H1 (cell line): ENCODE measurements at regions not wholly inside any gene's neighbourhood (a gene's known extent, or its start where the extent isn't known, plus 50 kb on each side); places are given as distances from the start of the nearest gene placed in this dataset.
A peak's percentile ranks its signal among the peaks of the same experiment; 100 is the strongest.

Experiments used
- CTCF ChIA-PET: fragments of 300-600 bp; sonication (Branson Sonifier 250); formaldehyde crosslinking; loops from one replicate; lab custom pipeline; 2021; ENCODE audit not compliant: partially characterized antibody; lab: Charles Lee
- POLR2A ChIA-PET: fragments of 300-600 bp; sonication (Branson Sonifier 250); formaldehyde crosslinking; loops from one replicate; lab custom pipeline; 2021; ENCODE audit warnings: inconsistent platforms; ENCODE audit not compliant: partially characterized antibody; lab: Charles Lee
- DNase-seq, 2 experiments: peaks; one replicate each; pipeline versions ENCODE4 v3.0.0 to v3.0.0-alpha.2; 2010 to 2022; ENCODE audit warnings: low spot score in 2 of 2, low read depth in 1 of 2, mixed read lengths in 1 of 2
- FAIRE-seq: peaks from 2 replicates; lab custom pipeline; 2011; peaks lifted over from hg19 to GRCh38; lab: Jason Lieb, UNC
- H2AFZ ChIP-seq: 2 replicates; pipeline ENCODE4 v1.8.1; 2012; ENCODE audit warnings: low read length, inconsistent platforms
- H2AK5ac ChIP-seq: 2 replicates; pipeline ENCODE4 v1.6.1; 2013; ENCODE audit warnings: low read depth, low read length
- H2BK120ac ChIP-seq: replicated peaks from 2 replicates; pipeline ENCODE3; 2013; ENCODE audit warnings: low read depth, low read length, inconsistent platforms
- H2BK12ac ChIP-seq: 2 replicates; pipeline ENCODE4 v1.6.1; 2013; ENCODE audit warnings: low read depth, low read length
- H2BK15ac ChIP-seq: 2 replicates; pipeline ENCODE4 v1.6.1; 2013; ENCODE audit warnings: low read length
- H2BK20ac ChIP-seq: 2 replicates; pipeline ENCODE4 v1.6.1; 2013; ENCODE audit warnings: low read length
- H2BK5ac ChIP-seq: 2 replicates; pipeline ENCODE4 v1.6.1; 2013; ENCODE audit warnings: low read depth, low read length
- H3K14ac ChIP-seq: 2 replicates; pipeline ENCODE4 v1.6.1; 2013; ENCODE audit warnings: inconsistent platforms; ENCODE audit not compliant: insufficient read length
- H3K18ac ChIP-seq: 2 replicates; pipeline ENCODE4 v1.6.1; 2013; ENCODE audit warnings: low read length; ENCODE audit errors: extremely low read depth
- H3K23ac ChIP-seq: 2 replicates; pipeline ENCODE4 v1.6.1; 2013; ENCODE audit warnings: inconsistent platforms; ENCODE audit not compliant: insufficient read length
- H3K23me2 ChIP-seq: 2 replicates; pipeline ENCODE4 v1.6.1; 2013; ENCODE audit warnings: low read depth, low read length
- H3K27ac ChIP-seq: 2 replicates; pipeline ENCODE4 v1.6.1; 2011; ENCODE audit warnings: low read depth, low read length, inconsistent platforms
- H3K27me3 ChIP-seq, 4 experiments: replicated peaks in 1 of 4; 1 replicate in 1 of 4; 2 replicates in 3 of 4; pipeline versions ENCODE4 v1.6.1 to v1.8.1; 2011 to 2013; ENCODE audit warnings: low read length in 3 of 4, mild to moderate bottlenecking in 3 of 4, inconsistent platforms in 2 of 4, mixed read lengths in 2 of 4, moderate library complexity in 1 of 4; ENCODE audit not compliant: control insufficient read depth in 3 of 4, insufficient read depth in 3 of 4; ENCODE audit errors: extremely low read depth in 1 of 4
- H3K36me3 ChIP-seq, 4 experiments: 2 replicates each; pipeline versions ENCODE4 v1.6.1 to v1.8.1; 2011 to 2013; ENCODE audit warnings: mild to moderate bottlenecking in 4 of 4, low read length in 3 of 4, moderate library complexity in 2 of 4, control low read depth in 1 of 4, inconsistent platforms in 1 of 4; ENCODE audit not compliant: insufficient read depth in 4 of 4, control insufficient read depth in 2 of 4
- H3K4ac ChIP-seq: replicated peaks from 2 replicates; pipeline ENCODE3; 2013; ENCODE audit warnings: low read length, low read depth, mixed read lengths, inconsistent platforms; ENCODE audit not compliant: insufficient read length
- H3K4me1 ChIP-seq, 4 experiments: replicated peaks in 1 of 4; 1 replicate in 1 of 4; 2 replicates in 3 of 4; pipeline versions ENCODE4 v1.6.1 to v1.8.1; 2011 to 2013; ENCODE audit warnings: low read length in 3 of 4, inconsistent platforms in 2 of 4, mixed read lengths in 1 of 4; ENCODE audit not compliant: insufficient read depth in 4 of 4, control insufficient read depth in 3 of 4
- H3K4me2 ChIP-seq, 2 experiments: 2 replicates each; pipeline versions ENCODE4 v1.6.1 to v1.8.1; 2011 to 2013; ENCODE audit warnings: low read depth in 2 of 2, low read length in 2 of 2, control low read depth in 1 of 2, inconsistent platforms in 1 of 2, mild to moderate bottlenecking in 1 of 2; ENCODE audit not compliant: insufficient read depth in 1 of 2
- H3K4me3 ChIP-seq, 4 experiments: fragments of 200-600, 300-600 bp in 1 of 4; sonication (generic), shearing (Covaris generic), sonication (Bioruptor Twin) in 1 of 4; 2 replicates each; pipeline versions ENCODE4 v1.5.1 to v1.8.1; 2011 to 2016; ENCODE audit warnings: low read length in 4 of 4, low read depth in 3 of 4, control low read depth in 2 of 4, inconsistent platforms in 2 of 4, mild to moderate bottlenecking in 2 of 4, mixed read lengths in 1 of 4, moderate library complexity in 1 of 4; ENCODE audit not compliant: insufficient read depth in 2 of 4; ENCODE audit errors: extremely low read depth in 1 of 4
- H3K56ac ChIP-seq: replicated peaks from 2 replicates; pipeline ENCODE3; 2013; ENCODE audit warnings: low read depth, mild to moderate bottlenecking, mixed read lengths, low read length, inconsistent platforms; ENCODE audit not compliant: insufficient read length
- H3K79me1 ChIP-seq: 2 replicates; pipeline ENCODE4 v1.6.1; 2013; ENCODE audit warnings: low read depth, low read length, control low read depth
- H3K79me2 ChIP-seq, 2 experiments: 2 replicates each; pipeline versions ENCODE4 v1.6.1 to v1.8.1; 2012 to 2013; ENCODE audit warnings: low read length in 2 of 2, mild to moderate bottlenecking in 2 of 2, inconsistent platforms in 1 of 2; ENCODE audit not compliant: insufficient read depth in 2 of 2, control insufficient read depth in 1 of 2
- H3K9ac ChIP-seq, 4 experiments: replicated peaks in 1 of 4; 1 replicate in 1 of 4; 2 replicates in 3 of 4; pipeline versions ENCODE4 v1.6.1 to v1.8.1; 2011 to 2013; ENCODE audit warnings: low read depth in 3 of 4, low read length in 3 of 4, control low read depth in 2 of 4, mild to moderate bottlenecking in 2 of 4, moderate library complexity in 2 of 4, inconsistent platforms in 1 of 4; ENCODE audit errors: extremely low read depth in 1 of 4
- H3K9me3 ChIP-seq, 2 experiments: 2 replicates each; pipeline versions ENCODE4 v1.6.1 to v1.8.1; 2012 to 2013; ENCODE audit warnings: mild to moderate bottlenecking in 2 of 2, moderate library complexity in 2 of 2, control low read depth in 1 of 2, inconsistent platforms in 1 of 2, low read depth in 1 of 2, low read length in 1 of 2, mixed read lengths in 1 of 2; ENCODE audit not compliant: insufficient read depth in 2 of 2
- H4K20me1 ChIP-seq, 2 experiments: replicated peaks in 1 of 2; 2 replicates each; pipeline versions ENCODE3 to v1.8.1; 2011 to 2013; ENCODE audit warnings: inconsistent platforms in 2 of 2, low read length in 2 of 2, mild to moderate bottlenecking in 1 of 2; ENCODE audit not compliant: insufficient read depth in 2 of 2, control insufficient read depth in 1 of 2
- H4K5ac ChIP-seq: 2 replicates; pipeline ENCODE4 v1.6.1; 2013; ENCODE audit warnings: low read length, low read depth, mixed read lengths, inconsistent platforms; ENCODE audit not compliant: insufficient read length
- H4K8ac ChIP-seq: 2 replicates; pipeline ENCODE4 v1.8.0; 2013; ENCODE audit warnings: mild to moderate bottlenecking, moderate library complexity, low read length, inconsistent platforms; ENCODE audit not compliant: insufficient read depth; ENCODE audit errors: extremely low read depth
- H4K91ac ChIP-seq: replicated peaks from 2 replicates; pipeline ENCODE3; 2013; ENCODE audit warnings: low read length, mixed read lengths, inconsistent platforms; ENCODE audit not compliant: insufficient read length
- CBX8 ChIP-seq: fragments of 300-800, 300-1000 bp; sonication (generic); IDR thresholded peaks from 2 replicates; pipeline ENCODE4 v1.7.1; 2016; ENCODE audit warnings: low read depth, low read length, borderline replicate concordance
- CTBP2 ChIP-seq: IDR thresholded peaks from 2 replicates; pipeline ENCODE4 v1.7.0; 2011; ENCODE audit warnings: borderline replicate concordance, mild to moderate bottlenecking, moderate library complexity, mixed read lengths, low read length; ENCODE audit not compliant: insufficient read depth, insufficient read length
- JUN ChIP-seq: IDR thresholded peaks from 2 replicates; pipeline ENCODE4 v1.6.1; 2011; ENCODE audit warnings: low read depth, mild to moderate bottlenecking, improper control_type of control experiment, low read length
- JUND ChIP-seq: IDR thresholded peaks from 2 replicates; pipeline ENCODE4 v1.6.1; 2011; ENCODE audit warnings: mild to moderate bottlenecking, improper control_type of control experiment, low read length
- RAD21 ChIP-seq, 2 experiments: IDR thresholded peaks in 1 of 2; conservative IDR thresholded peaks in 1 of 2; 2 replicates each; pipeline ENCODE4 v1.6.1; 2011; ENCODE audit warnings: low read depth in 2 of 2, low read length in 2 of 2, improper control_type of control experiment in 1 of 2, inconsistent platforms in 1 of 2, mild to moderate bottlenecking in 1 of 2, moderate library complexity in 1 of 2
- SIRT6 ChIP-seq: IDR thresholded peaks from one replicate; pipeline ENCODE4 v1.7.1; 2012; ENCODE audit warnings: low read length, inconsistent platforms
- SRF ChIP-seq: IDR thresholded peaks from 2 replicates; pipeline ENCODE4 v1.6.1; 2011; ENCODE audit warnings: mild to moderate bottlenecking, low read depth, low read length, moderate library complexity
- SUZ12 ChIP-seq: fragments of 200-600 bp; sonication (generic); IDR thresholded peaks from 2 replicates; pipeline ENCODE4 v1.6.1; 2012; ENCODE audit warnings: mild to moderate bottlenecking, inconsistent platforms, low read length, moderate library complexity, mixed read lengths
- TAF1 ChIP-seq: IDR thresholded peaks from 2 replicates; pipeline ENCODE4 v1.6.1; 2011; ENCODE audit warnings: mild to moderate bottlenecking, low read depth, low read length
- TAF7 ChIP-seq: optimal IDR thresholded peaks from 2 replicates; pipeline ENCODE3; 2011; ENCODE audit warnings: low read depth, mild to moderate bottlenecking, inconsistent platforms, low read length, moderate library complexity, borderline replicate concordance
- YY1 ChIP-seq: IDR thresholded peaks from 2 replicates; pipeline ENCODE4 v1.6.1; 2011; ENCODE audit warnings: low read depth, mild to moderate bottlenecking, low read length
- WGBS, 2 experiments: shearing (Covaris generic) in 1 of 2; methylation state at CpG; one replicate each; pipeline versions ENCODE4 v1.1.6 to v1.1.7; 2013 to 2015; ENCODE audit warnings: low lambda C conversion rate in 2 of 2, mixed read lengths in 2 of 2, inconsistent platforms in 1 of 2, low coverage in 1 of 2, missing lambda C conversion rate in 1 of 2; ENCODE audit not compliant: insufficient replicate concordance in 2 of 2, insufficient coverage in 1 of 2, insufficient read length in 1 of 2; ENCODE audit errors: extremely low coverage in 1 of 2, missing lambda C conversion rate in 1 of 2; 5-methylcytosine and 5-hydroxymethylcytosine counted together
- TF ChIP-seq, protein P1 (sequence below): IDR thresholded peaks from 2 replicates; pipeline ENCODE4 v1.6.1; 2011; ENCODE audit warnings: low read length, improper control_type of control experiment
- TF ChIP-seq, protein P2 (sequence below): IDR thresholded peaks from 2 replicates; pipeline ENCODE4 v1.6.1; 2012; ENCODE audit warnings: inconsistent platforms

DNA sequence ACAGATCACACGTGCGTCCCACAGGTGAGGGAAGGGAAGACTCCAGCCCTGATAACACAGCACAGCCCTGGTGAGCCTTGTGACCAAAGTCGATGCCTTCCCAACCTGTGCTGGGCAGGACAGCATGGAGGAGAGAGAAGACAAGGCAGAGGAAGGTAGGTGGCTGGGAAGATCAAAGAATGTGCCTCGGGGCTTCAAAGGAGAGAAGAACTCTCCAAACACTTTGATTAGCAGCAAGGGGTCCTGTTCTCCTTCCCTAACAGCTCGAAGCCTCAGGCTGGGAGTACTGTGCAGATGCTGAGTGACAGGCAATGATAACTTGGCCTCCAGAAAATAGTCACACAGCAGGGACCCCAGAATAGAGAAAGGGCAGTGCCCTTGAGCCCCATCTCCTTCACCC, 288.5 kb downstream of the TCERG1L start:
- Histone ChIP-seq H3K9me3 (no peaks in the 10 kb centered on the region), H3K36me3 (no peaks in the 10 kb centered on the region), H3K23ac (no peak overlapping the region), H2BK120ac (no peak overlapping the region), H2AK5ac (no peak overlapping the region), H4K20me1 (no peaks in the 10 kb centered on the region), H2AFZ (no peak overlapping the region), H4K5ac (no peak overlapping the region), H3K4me1 (peaks cover 0 to 2% (median 0%) of the 10 kb centered on the region in 4 experiments; a peak in 1 of 7 replicates), H3K9ac (no peak overlapping the region), H4K91ac (peak overlapping the region; percentile 6), H3K79me2 (no peaks in the 10 kb centered on the region), H3K4ac (no peak overlapping the region), H3K14ac (no peak overlapping the region), H3K18ac (no peak overlapping the region), H2BK5ac (no peak overlapping the region; the same call in 1 of the 2 replicates), H3K27me3 (no peaks in the 10 kb centered on the region), H2BK12ac (peak overlapping the region; percentile 20; the same call in 1 of the 2 replicates), H2BK15ac (peak overlapping the region; percentile 9; the same call in 1 of the 2 replicates), H3K56ac (no peak overlapping the region), H3K79me1 (no peaks in the 10 kb centered on the region), H2BK20ac (no peak overlapping the region), H4K8ac (no peak overlapping the region), H3K23me2 (no peaks in the 10 kb centered on the region), H3K27ac (no peak overlapping the region), H3K4me3 (no peak overlapping the region), H3K4me2 (no peak overlapping the region)
- CTCF ChIA-PET, result interaction anchor here (1.5 kb wide), 1 partner anchor 315 kb away, joined by 5 read pairs; no protein-coding TSS in a partner anchor
- 87% methylated on average over 5 of the region's 5 CpGs; no CpG with 5 or more reads in 1 of the 2 experiments for WGBS, 2 experiments
- POLR2A ChIA-PET, result no interaction called here
- FAIRE-seq (no peak), DNase-seq (no peak)
- no peak for TF ChIP-seq TAF7
- TF ChIP-seq RAD21 (IDR thresholded peaks at IDR 0.05 in 1 of 2, conservative IDR thresholded peaks at IDR 0.05 in 1 of 2; ENCODE audit: low read depth in 2 of 2, low read length in 2 of 2), result no peak
- TF ChIP-seq SRF, result no peak
- TF ChIP-seq, protein P1, sequence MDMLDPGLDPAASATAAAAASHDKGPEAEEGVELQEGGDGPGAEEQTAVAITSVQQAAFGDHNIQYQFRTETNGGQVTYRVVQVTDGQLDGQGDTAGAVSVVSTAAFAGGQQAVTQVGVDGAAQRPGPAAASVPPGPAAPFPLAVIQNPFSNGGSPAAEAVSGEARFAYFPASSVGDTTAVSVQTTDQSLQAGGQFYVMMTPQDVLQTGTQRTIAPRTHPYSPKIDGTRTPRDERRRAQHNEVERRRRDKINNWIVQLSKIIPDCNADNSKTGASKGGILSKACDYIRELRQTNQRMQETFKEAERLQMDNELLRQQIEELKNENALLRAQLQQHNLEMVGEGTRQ, result no peak
- TF ChIP-seq SIRT6, result no peak
- TF ChIP-seq YY1, result no peak
- no peak for TF ChIP-seq JUND
- no peak for TF ChIP-seq CBX8
- no peak for TF ChIP-seq JUN
- TF ChIP-seq, protein P2, sequence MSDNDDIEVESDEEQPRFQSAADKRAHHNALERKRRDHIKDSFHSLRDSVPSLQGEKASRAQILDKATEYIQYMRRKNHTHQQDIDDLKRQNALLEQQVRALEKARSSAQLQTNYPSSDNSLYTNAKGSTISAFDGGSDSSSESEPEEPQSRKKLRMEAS, result no peak
- no peak for TF ChIP-seq CTBP2
- TF ChIP-seq TAF1, result no peak
- TF ChIP-seq SUZ12, result no peak
